Vagina (tissue), 2 donors: ENCODE measurements at regions not wholly inside any gene's neighbourhood (a gene's known extent, or its start where the extent isn't known, plus 50 kb on each side); places are given as distances from the start of the nearest gene placed in this dataset.
"Not testable (repeated sequence)": the region's sequence is repeated elsewhere in the genome, so short reads cannot be mapped to it uniquely, and the experiment has no call there.

Experiments used
- POLR2A ChIP-seq, 2 donors: fragments of 450-650 bp; IDR thresholded peaks; one replicate each; pipeline ENCODE4 v1.6.1; 2017; ENCODE audit warnings: antibody characterized with exemption in 2 of 2, mild to moderate bottlenecking in 2 of 2, moderate library complexity in 2 of 2
- TF ChIP-seq, protein P1 (sequence below), 3 experiments: fragments of 450-650 bp in 2 of 3; fragments of 200-600 bp in 1 of 3; sonication (generic) in 1 of 3; IDR thresholded peaks; one replicate each; pipeline ENCODE4 v1.5.1; 2017 to 2019; ENCODE audit warnings: antibody characterized with exemption in 3 of 3, mild to moderate bottlenecking in 2 of 3, moderate library complexity in 2 of 3

GRCh38 chr12:9306004-9306403 is 97.8 kb upstream of the PZP start:
- TF ChIP-seq, protein P1, sequence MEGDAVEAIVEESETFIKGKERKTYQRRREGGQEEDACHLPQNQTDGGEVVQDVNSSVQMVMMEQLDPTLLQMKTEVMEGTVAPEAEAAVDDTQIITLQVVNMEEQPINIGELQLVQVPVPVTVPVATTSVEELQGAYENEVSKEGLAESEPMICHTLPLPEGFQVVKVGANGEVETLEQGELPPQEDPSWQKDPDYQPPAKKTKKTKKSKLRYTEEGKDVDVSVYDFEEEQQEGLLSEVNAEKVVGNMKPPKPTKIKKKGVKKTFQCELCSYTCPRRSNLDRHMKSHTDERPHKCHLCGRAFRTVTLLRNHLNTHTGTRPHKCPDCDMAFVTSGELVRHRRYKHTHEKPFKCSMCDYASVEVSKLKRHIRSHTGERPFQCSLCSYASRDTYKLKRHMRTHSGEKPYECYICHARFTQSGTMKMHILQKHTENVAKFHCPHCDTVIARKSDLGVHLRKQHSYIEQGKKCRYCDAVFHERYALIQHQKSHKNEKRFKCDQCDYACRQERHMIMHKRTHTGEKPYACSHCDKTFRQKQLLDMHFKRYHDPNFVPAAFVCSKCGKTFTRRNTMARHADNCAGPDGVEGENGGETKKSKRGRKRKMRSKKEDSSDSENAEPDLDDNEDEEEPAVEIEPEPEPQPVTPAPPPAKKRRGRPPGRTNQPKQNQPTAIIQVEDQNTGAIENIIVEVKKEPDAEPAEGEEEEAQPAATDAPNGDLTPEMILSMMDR (IDR thresholded peaks at IDR 0.05), result not testable (repeated sequence)
- TF ChIP-seq POLR2A (IDR thresholded peaks at IDR 0.05), result not testable (repeated sequence)
